K562 (cell line): ENCODE measurements at regions not wholly inside any gene's neighbourhood (a gene's known extent, or its start where the extent isn't known, plus 50 kb on each side); places are given as distances from the start of the nearest gene placed in this dataset.

Experiments
- ATAC-seq: fragments of 200-7000 bp; cut with Tn5 transposase; 3 replicates; pipeline ENCODE4 v1.9.1; 2020; ENCODE audit warnings: moderate library complexity
- BruUV-seq: library from RNA; stranded (reverse); fragments of 400-500 nt; replicated peaks from 2 replicates; lab custom pipeline; 2021; lab: Mats Ljungman, UMichigan
- CTCF ChIA-PET: fragments of 300-600 bp; formaldehyde crosslinking; extraction: SDS; loops from one replicate; lab custom pipeline; 2021; ENCODE audit warnings: low intra/inter-chr PET ratio; lab: Yijun Ruan, JAX
- POLR2A ChIA-PET: fragments of 300-600, 350-650 bp; sonication (Branson Sonifier 250); formaldehyde crosslinking; extraction: SDS; loops from one replicate; lab custom pipeline; 2021; ENCODE audit warnings: antibody characterized with exemption, inconsistent platforms; lab: Yijun Ruan, JAX
- DNase-seq, 4 experiments: peaks; one replicate each; pipeline versions ENCODE4 v3.0.0 to v3.0.0-alpha.2; 2011 to 2018; ENCODE audit warnings: low spot score in 3 of 4, mixed read lengths in 3 of 4; ENCODE audit errors: extremely low read depth in 1 of 4
- FAIRE-seq: peaks from 2 replicates; lab custom pipeline; 2011; peaks lifted over from hg19 to GRCh38; lab: Jason Lieb, UNC
- H2AFZ ChIP-seq: 2 replicates; pipeline ENCODE4 v1.6.0; 2011; ENCODE audit warnings: low read depth, low read length, control low read depth, inconsistent platforms
- H3K27ac ChIP-seq: fragments of 200-600 bp; 3 replicates; pipeline ENCODE4 v1.8.0; 2011; ENCODE audit warnings: low read depth, mild to moderate bottlenecking, control low read depth, inconsistent platforms, low read length, moderate library complexity, mixed read lengths; ENCODE audit errors: extremely low read depth
- H3K27me3 ChIP-seq, 2 experiments: fragments of 300-600 bp in 1 of 2; 2 replicates in 1 of 2; 3 replicates in 1 of 2; pipeline versions ENCODE4 v1.6.0 to v1.8.0; 2011; ENCODE audit warnings: inconsistent platforms in 2 of 2, low read length in 2 of 2, mild to moderate bottlenecking in 1 of 2, mixed read lengths in 1 of 2, moderate library complexity in 1 of 2; ENCODE audit not compliant: control insufficient read depth in 2 of 2, insufficient read depth in 2 of 2
- H3K36me3 ChIP-seq: fragments of 300-600 bp; 3 replicates; pipeline ENCODE4 v1.8.0; 2011; ENCODE audit warnings: mild to moderate bottlenecking, low read length, inconsistent platforms; ENCODE audit not compliant: control insufficient read depth, insufficient read depth
- H3K4me1 ChIP-seq, 2 experiments: fragments of 200-600 bp in 1 of 2; replicated peaks in 1 of 2; 2 replicates in 1 of 2; 3 replicates in 1 of 2; pipeline versions ENCODE4 v1.5.1 to v1.8.0; 2011; ENCODE audit warnings: inconsistent platforms in 2 of 2, low read length in 2 of 2, mild to moderate bottlenecking in 1 of 2, mixed read lengths in 1 of 2, moderate library complexity in 1 of 2; ENCODE audit not compliant: control insufficient read depth in 2 of 2, insufficient read depth in 2 of 2
- H3K4me2 ChIP-seq: 2 replicates; pipeline ENCODE4 v1.6.1; 2011; ENCODE audit warnings: low read length, control low read depth, inconsistent platforms, mixed read lengths; ENCODE audit not compliant: insufficient read depth
- H3K4me3 ChIP-seq: fragments of 200-600 bp; sonication (generic), shearing (Covaris generic); 2 replicates; pipeline ENCODE4 v1.5.1; 2016; ENCODE audit warnings: control low read depth, inconsistent platforms
- H3K79me2 ChIP-seq: fragments of 200-600 bp; 3 replicates; pipeline ENCODE4 v1.8.0; 2011; ENCODE audit warnings: low read length, inconsistent platforms; ENCODE audit not compliant: control insufficient read depth, insufficient read depth
- H3K9ac ChIP-seq, 2 experiments: 2 replicates each; pipeline versions ENCODE4 v1.6.0 to v1.6.1; 2011; ENCODE audit warnings: low read depth in 2 of 2, low read length in 2 of 2, control low read depth in 1 of 2, inconsistent platforms in 1 of 2, mild to moderate bottlenecking in 1 of 2, mixed read lengths in 1 of 2; ENCODE audit not compliant: insufficient read depth in 1 of 2
- H3K9me1 ChIP-seq: one replicate; pipeline ENCODE4 v1.6.0; 2011; ENCODE audit warnings: inconsistent platforms, mild to moderate bottlenecking, low read length, moderate library complexity; ENCODE audit not compliant: control insufficient read depth, insufficient read depth
- H3K9me3 ChIP-seq: replicated peaks from 2 replicates; pipeline ENCODE4 v1.5.1; 2011; ENCODE audit warnings: low read depth, low read length, inconsistent platforms; ENCODE audit not compliant: control insufficient read depth, insufficient read depth
- H4K20me1 ChIP-seq: replicated peaks from 2 replicates; pipeline ENCODE4 v1.6.1; 2011; ENCODE audit warnings: low read length, inconsistent platforms, mixed read lengths; ENCODE audit not compliant: control insufficient read depth, insufficient read depth
- CBX2 ChIP-seq: fragments of 200-600 bp; sonication (generic); IDR thresholded peaks from one replicate; pipeline ENCODE4 v1.6.1; 2012; ENCODE audit warnings: mild to moderate bottlenecking, low read length, inconsistent platforms; ENCODE audit not compliant: insufficient read depth, poor library complexity, severe bottlenecking
- EZH2 ChIP-seq: IDR thresholded peaks from 2 replicates; pipeline ENCODE4 v1.6.1; 2012; ENCODE audit warnings: low read depth, mild to moderate bottlenecking, inconsistent platforms, low read length, borderline replicate concordance
- HNRNPLL ChIP-seq: fragments of 200-400 bp; formaldehyde crosslinking; IDR thresholded peaks from 2 replicates; pipeline ENCODE4 v1.6.1; 2017; ENCODE audit warnings: low read length, low read depth, mild to moderate bottlenecking; ENCODE audit not compliant: poor library complexity, severe bottlenecking
- NFE2L1 ChIP-seq: fragments of 450-650 bp; IDR thresholded peaks from 2 replicates; pipeline ENCODE4 v1.6.1; 2016; ENCODE audit warnings: missing genetic modification characterization, low read depth, mild to moderate bottlenecking, missing compliant biosample characterization, moderate library complexity, borderline replicate concordance
- SMARCB1 ChIP-seq: IDR thresholded peaks from 2 replicates; pipeline ENCODE4 v1.6.1; 2011; ENCODE audit warnings: improper control_type of control experiment, low read depth; ENCODE audit not compliant: insufficient read length
- SUPT5H ChIP-seq: fragments of 450-650 bp; IDR thresholded peaks from 2 replicates; pipeline ENCODE4 v1.6.1; 2016
- ZKSCAN8 ChIP-seq: fragments of 200-800 bp; sonication (Bioruptor generic); IDR thresholded peaks from 2 replicates; pipeline ENCODE4 v1.6.1; 2016; ENCODE audit warnings: missing genetic modification characterization, missing compliant biosample characterization
- ZNF133 ChIP-seq: fragments of 250-450 bp; sonication (Bioruptor Pico); IDR thresholded peaks from 2 replicates; pipeline ENCODE4 v1.4.0; 2020; ENCODE audit warnings: mild to moderate bottlenecking
- WGBS: fragments of 100-300 bp; shearing (Covaris generic); methylation state at CpG from one replicate; pipeline ENCODE4 v1.1.6; 2016; ENCODE audit warnings: low coverage, mixed read lengths; ENCODE audit not compliant: insufficient coverage; ENCODE audit errors: missing lambda C conversion rate; 5-methylcytosine and 5-hydroxymethylcytosine counted together
- in situ Hi-C: fragments of 300-500 bp; cut with MboI; formaldehyde crosslinking; loops from 4 replicates; pipeline ENCODE4 v1.15.0; 2018; ENCODE audit warnings: inconsistent platforms, mixed read lengths
- intact Hi-C: fragments of 100-400 bp; cut with micrococcal nuclease; formaldehyde crosslinking; loops from 2 replicates; pipeline ENCODE4 v1.14.2; 2022
- TF ChIP-seq, protein P1 (sequence below): fragments of 250-450 bp; sonication (Bioruptor Pico); IDR thresholded peaks from 2 replicates; pipeline ENCODE4 v1.4.0; 2020
- TF ChIP-seq, protein P2 (sequence below): fragments of 250-450 bp; sonication (Bioruptor Pico); IDR thresholded peaks from 2 replicates; pipeline ENCODE4 v1.4.0; 2020; ENCODE audit warnings: mild to moderate bottlenecking, moderate library complexity
- TF ChIP-seq, protein P3 (sequence below): fragments of 200-800 bp; sonication (Bioruptor generic); IDR thresholded peaks from 2 replicates; pipeline ENCODE4 v1.6.1; 2017; ENCODE audit warnings: missing genetic modification characterization, missing compliant biosample characterization

DNA sequence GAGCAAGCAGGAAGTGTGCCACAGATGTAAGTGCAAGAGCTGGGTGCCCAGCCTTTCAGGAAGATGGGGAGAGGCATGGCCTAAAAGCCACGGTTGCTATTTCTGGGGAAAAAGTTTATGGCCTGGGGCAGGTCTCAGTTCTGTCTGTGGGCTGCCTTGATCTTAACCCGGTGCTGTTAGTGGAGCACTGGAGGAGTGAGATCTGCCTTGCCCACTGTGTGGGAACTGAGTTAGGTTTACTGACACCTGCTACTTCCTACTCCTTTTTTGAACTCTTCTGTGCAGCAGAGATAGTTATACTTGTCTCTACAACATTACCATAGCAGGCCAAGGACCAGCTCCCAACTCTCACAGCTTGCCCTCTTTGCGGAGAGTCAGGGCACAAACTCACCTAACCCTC, 76.5 kb downstream of the ITM2A start:
- 0% methylated on average over 1 of the region's 3 CpGs for WGBS
- Histone ChIP-seq H3K9me1 (no peaks in the 10 kb centered on the region), H3K4me1 (no peaks in the 10 kb centered on the region), H3K36me3 (no peaks in the 10 kb centered on the region), H3K4me3 (no peak overlapping the region), H3K4me2 (no peak overlapping the region), H3K9ac (no peak overlapping the region), H4K20me1 (no peaks in the 10 kb centered on the region), H3K27ac (no peak overlapping the region), H3K79me2 (no peaks in the 10 kb centered on the region), H3K9me3 (no peaks in the 10 kb centered on the region), H2AFZ (no peak overlapping the region), H3K27me3 (no peaks in the 10 kb centered on the region)
- no peak for DNase-seq
- intact Hi-C loops: no loop called here
- BruUV-seq: no TSS peak
- ChIA-PET POLR2A (no interaction called here), CTCF (no interaction called here)
- FAIRE-seq: no peak
- no peak for TF ChIP-seq EZH2
- TF ChIP-seq, protein P1, sequence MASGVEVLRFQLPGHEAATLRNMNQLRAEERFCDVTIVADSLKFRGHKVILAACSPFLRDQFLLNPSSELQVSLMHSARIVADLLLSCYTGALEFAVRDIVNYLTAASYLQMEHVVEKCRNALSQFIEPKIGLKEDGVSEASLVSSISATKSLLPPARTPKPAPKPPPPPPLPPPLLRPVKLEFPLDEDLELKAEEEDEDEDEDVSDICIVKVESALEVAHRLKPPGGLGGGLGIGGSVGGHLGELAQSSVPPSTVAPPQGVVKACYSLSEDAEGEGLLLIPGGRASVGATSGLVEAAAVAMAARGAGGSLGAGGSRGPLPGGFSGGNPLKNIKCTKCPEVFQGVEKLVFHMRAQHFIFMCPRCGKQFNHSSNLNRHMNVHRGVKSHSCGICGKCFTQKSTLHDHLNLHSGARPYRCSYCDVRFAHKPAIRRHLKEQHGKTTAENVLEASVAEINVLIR (CRISPR knock-in tag): no peak
- in situ Hi-C loops: no loop called here
- ATAC-seq: no peak

DNA sequence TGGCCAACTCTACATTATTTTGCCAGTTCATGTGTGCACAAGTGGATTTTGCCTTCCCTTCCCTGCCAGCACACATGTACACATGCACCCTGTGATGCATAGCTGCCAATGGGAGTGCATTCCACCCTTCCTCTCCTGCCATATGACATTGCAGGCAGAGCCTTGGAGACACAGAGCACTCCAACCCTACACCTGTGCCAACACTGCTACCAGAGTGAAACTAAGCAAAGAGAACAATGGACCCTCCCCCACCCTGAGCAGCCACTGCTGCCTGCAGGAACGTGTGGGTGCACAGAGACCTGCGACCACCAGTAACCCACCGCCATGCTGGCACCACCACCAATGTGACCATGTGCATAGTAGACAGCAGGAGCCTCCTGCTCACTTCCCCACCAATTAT, 78.4 kb downstream of the ITM2A start:
- no peak overlapping the region for H3K27ac ChIP-seq
- ATAC-seq: no peak
- no peak for FAIRE-seq
- H3K27me3 ChIP-seq: no peaks in the 10 kb centered on the region
- in situ Hi-C loops (no loop called here), intact Hi-C loops (no loop called here)
- DNase-seq: no peak
- no peaks in the 10 kb centered on the region for H3K9me3 ChIP-seq
- ChIA-PET CTCF (no interaction called here), POLR2A (no interaction called here)
- WGBS: 0% methylated on average over 3 of the region's 3 CpGs
- H3K79me2 ChIP-seq: no peaks in the 10 kb centered on the region
- H3K9ac ChIP-seq: no peak overlapping the region
- no peak overlapping the region for H3K4me2 ChIP-seq
- H3K4me1 ChIP-seq: no peaks in the 10 kb centered on the region
- H2AFZ ChIP-seq: no peak overlapping the region
- no TSS peak for BruUV-seq
- H3K9me1 ChIP-seq: no peaks in the 10 kb centered on the region
- no peaks in the 10 kb centered on the region for H4K20me1 ChIP-seq
- no peaks in the 10 kb centered on the region for H3K36me3 ChIP-seq
- H3K4me3 ChIP-seq: no peak overlapping the region
- TF ChIP-seq HNRNPLL: no peak
- no peak for TF ChIP-seq ZNF133 (CRISPR knock-in tag)
- TF ChIP-seq, protein P2, sequence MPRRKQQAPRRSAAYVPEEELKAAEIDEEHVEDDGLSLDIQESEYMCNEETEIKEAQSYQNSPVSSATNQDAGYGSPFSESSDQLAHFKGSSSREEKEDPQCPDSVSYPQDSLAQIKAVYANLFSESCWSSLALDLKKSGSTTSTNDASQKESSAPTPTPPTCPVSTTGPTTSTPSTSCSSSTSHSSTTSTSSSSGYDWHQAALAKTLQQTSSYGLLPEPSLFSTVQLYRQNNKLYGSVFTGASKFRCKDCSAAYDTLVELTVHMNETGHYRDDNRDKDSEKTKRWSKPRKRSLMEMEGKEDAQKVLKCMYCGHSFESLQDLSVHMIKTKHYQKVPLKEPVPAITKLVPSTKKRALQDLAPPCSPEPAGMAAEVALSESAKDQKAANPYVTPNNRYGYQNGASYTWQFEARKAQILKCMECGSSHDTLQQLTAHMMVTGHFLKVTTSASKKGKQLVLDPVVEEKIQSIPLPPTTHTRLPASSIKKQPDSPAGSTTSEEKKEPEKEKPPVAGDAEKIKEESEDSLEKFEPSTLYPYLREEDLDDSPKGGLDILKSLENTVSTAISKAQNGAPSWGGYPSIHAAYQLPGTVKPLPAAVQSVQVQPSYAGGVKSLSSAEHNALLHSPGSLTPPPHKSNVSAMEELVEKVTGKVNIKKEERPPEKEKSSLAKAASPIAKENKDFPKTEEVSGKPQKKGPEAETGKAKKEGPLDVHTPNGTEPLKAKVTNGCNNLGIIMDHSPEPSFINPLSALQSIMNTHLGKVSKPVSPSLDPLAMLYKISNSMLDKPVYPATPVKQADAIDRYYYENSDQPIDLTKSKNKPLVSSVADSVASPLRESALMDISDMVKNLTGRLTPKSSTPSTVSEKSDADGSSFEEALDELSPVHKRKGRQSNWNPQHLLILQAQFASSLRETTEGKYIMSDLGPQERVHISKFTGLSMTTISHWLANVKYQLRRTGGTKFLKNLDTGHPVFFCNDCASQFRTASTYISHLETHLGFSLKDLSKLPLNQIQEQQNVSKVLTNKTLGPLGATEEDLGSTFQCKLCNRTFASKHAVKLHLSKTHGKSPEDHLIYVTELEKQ: no peak
- TF ChIP-seq CBX2: no peak
- no peak for TF ChIP-seq ZKSCAN8 (CRISPR knock-in tag)
- no peak for TF ChIP-seq SMARCB1
- no peak for TF ChIP-seq SUPT5H
- TF ChIP-seq, protein P3, sequence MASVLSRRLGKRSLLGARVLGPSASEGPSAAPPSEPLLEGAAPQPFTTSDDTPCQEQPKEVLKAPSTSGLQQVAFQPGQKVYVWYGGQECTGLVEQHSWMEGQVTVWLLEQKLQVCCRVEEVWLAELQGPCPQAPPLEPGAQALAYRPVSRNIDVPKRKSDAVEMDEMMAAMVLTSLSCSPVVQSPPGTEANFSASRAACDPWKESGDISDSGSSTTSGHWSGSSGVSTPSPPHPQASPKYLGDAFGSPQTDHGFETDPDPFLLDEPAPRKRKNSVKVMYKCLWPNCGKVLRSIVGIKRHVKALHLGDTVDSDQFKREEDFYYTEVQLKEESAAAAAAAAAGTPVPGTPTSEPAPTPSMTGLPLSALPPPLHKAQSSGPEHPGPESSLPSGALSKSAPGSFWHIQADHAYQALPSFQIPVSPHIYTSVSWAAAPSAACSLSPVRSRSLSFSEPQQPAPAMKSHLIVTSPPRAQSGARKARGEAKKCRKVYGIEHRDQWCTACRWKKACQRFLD (CRISPR knock-in tag): no peak
- no peak for TF ChIP-seq NFE2L1 (tag)
